ENCODE measurements at regions not wholly inside any gene's neighbourhood (a gene's known extent, or its start where the extent isn't known, plus 50 kb on each side); places are given as distances from the start of the nearest gene placed in this dataset.

GRCh38 chr17:71959154-71959553 lies 161.7 kb upstream of the SOX9 start:
- WGBS: 87% methylated on average over 2 of the region's 2 CpGs
- no peaks in the 10 kb centered on the region for H3K27me3 ChIP-seq (ENCODE audit: control insufficient read depth in 2 of 2, insufficient read depth in 1 of 2, low read length in 1 of 2)
- H3K27ac ChIP-seq (ENCODE audit: low read depth in 1 of 2, low read length in 1 of 2): no peak overlapping the region
- no peaks in the 10 kb centered on the region for H3K4me1 ChIP-seq (ENCODE audit: control insufficient read depth in 2 of 2, insufficient read depth in 2 of 2, low read length in 2 of 2)
- H3K4me3 ChIP-seq (ENCODE audit: low read length in 2 of 2): no peak overlapping the region
- no peaks in the 10 kb centered on the region for H3K36me3 ChIP-seq (ENCODE audit: control insufficient read depth in 2 of 2, insufficient read depth in 2 of 2, low read length in 1 of 2)
- no peak for DNase-seq (ENCODE audit: low read depth in 6 of 9, low spot score in 9 of 9)
- no peaks in the 10 kb centered on the region for H3K9me3 ChIP-seq (ENCODE audit: control insufficient read depth in 2 of 2, insufficient read depth in 1 of 2, low read length in 1 of 2)

- Histone ChIP-seq H3K36me3 (ENCODE audit: control insufficient read depth in 2 of 2, insufficient read depth in 2 of 2, low read length in 1 of 2) (no peaks in the 10 kb centered on the region), H3K4me3 (ENCODE audit: low read length in 2 of 2) (no peak overlapping the region), H3K27ac (ENCODE audit: low read depth in 1 of 2, low read length in 1 of 2) (no peak overlapping the region), H3K4me1 (ENCODE audit: control insufficient read depth in 2 of 2, insufficient read depth in 2 of 2, low read length in 2 of 2) (no peaks in the 10 kb centered on the region), H3K27me3 (ENCODE audit: control insufficient read depth in 2 of 2, insufficient read depth in 1 of 2, low read length in 1 of 2) (no peaks in the 10 kb centered on the region), H3K9me3 (ENCODE audit: control insufficient read depth in 2 of 2, insufficient read depth in 1 of 2, low read length in 1 of 2) (no peaks in the 10 kb centered on the region)
- DNase-seq (ENCODE audit: low read depth in 6 of 9, low spot score in 9 of 9): no peak
Observed at GRCh38 chr17:71963351-71963750, 157.5 kb upstream of the SOX9 start.

- WGBS: 92% methylated on average over 4 of the region's 4 CpGs
- Histone ChIP-seq H3K4me3 (ENCODE audit: low read length in 2 of 2) (no peak overlapping the region), H3K9me3 (ENCODE audit: control insufficient read depth in 2 of 2, insufficient read depth in 1 of 2, low read length in 1 of 2) (no peaks in the 10 kb centered on the region), H3K36me3 (ENCODE audit: control insufficient read depth in 2 of 2, insufficient read depth in 2 of 2, low read length in 1 of 2) (no peaks in the 10 kb centered on the region), H3K27ac (ENCODE audit: low read depth in 1 of 2, low read length in 1 of 2) (no peak overlapping the region), H3K27me3 (ENCODE audit: control insufficient read depth in 2 of 2, insufficient read depth in 1 of 2, low read length in 1 of 2) (no peaks in the 10 kb centered on the region), H3K4me1 (ENCODE audit: control insufficient read depth in 2 of 2, insufficient read depth in 2 of 2, low read length in 2 of 2) (no peaks in the 10 kb centered on the region)
- DNase-seq (ENCODE audit: low read depth in 6 of 9, low spot score in 9 of 9): no peak
Observed at GRCh38 chr17:71963791-71964190, 157.0 kb upstream of the SOX9 start.

GRCh38 chr17:71964559-71964958 lies 156.3 kb upstream of the SOX9 start:
- Histone ChIP-seq H3K4me3 (ENCODE audit: low read length in 2 of 2) (no peak overlapping the region), H3K27me3 (ENCODE audit: control insufficient read depth in 2 of 2, insufficient read depth in 1 of 2, low read length in 1 of 2) (no peaks in the 10 kb centered on the region), H3K36me3 (ENCODE audit: control insufficient read depth in 2 of 2, insufficient read depth in 2 of 2, low read length in 1 of 2) (no peaks in the 10 kb centered on the region), H3K27ac (ENCODE audit: low read depth in 1 of 2, low read length in 1 of 2) (no peak overlapping the region), H3K4me1 (ENCODE audit: control insufficient read depth in 2 of 2, insufficient read depth in 2 of 2, low read length in 2 of 2) (no peaks in the 10 kb centered on the region), H3K9me3 (ENCODE audit: control insufficient read depth in 2 of 2, insufficient read depth in 1 of 2, low read length in 1 of 2) (no peaks in the 10 kb centered on the region)
- DNase-seq (ENCODE audit: low read depth in 6 of 9, low spot score in 9 of 9): no peak
- 80% methylated on average over 2 of the region's 2 CpGs for WGBS

GRCh38 chr17:71966055-71966454 lies 154.8 kb upstream of the SOX9 start:
- H3K27me3 ChIP-seq (ENCODE audit: control insufficient read depth in 2 of 2, insufficient read depth in 1 of 2, low read length in 1 of 2): no peaks in the 10 kb centered on the region
- no peaks in the 10 kb centered on the region for H3K36me3 ChIP-seq (ENCODE audit: control insufficient read depth in 2 of 2, insufficient read depth in 2 of 2, low read length in 1 of 2)
- H3K27ac ChIP-seq (ENCODE audit: low read depth in 1 of 2, low read length in 1 of 2): no peak overlapping the region
- H3K4me3 ChIP-seq (ENCODE audit: low read length in 2 of 2): no peak overlapping the region
- WGBS: 77% methylated on average over 6 of the region's 6 CpGs
- no peaks in the 10 kb centered on the region for H3K9me3 ChIP-seq (ENCODE audit: control insufficient read depth in 2 of 2, insufficient read depth in 1 of 2, low read length in 1 of 2)
- H3K4me1 ChIP-seq (ENCODE audit: control insufficient read depth in 2 of 2, insufficient read depth in 2 of 2, low read length in 2 of 2): no peaks in the 10 kb centered on the region
- no peak for DNase-seq (ENCODE audit: low read depth in 6 of 9, low spot score in 9 of 9)

- Histone ChIP-seq H3K27ac (ENCODE audit: low read depth in 1 of 2, low read length in 1 of 2) (no peak overlapping the region), H3K27me3 (ENCODE audit: control insufficient read depth in 2 of 2, insufficient read depth in 1 of 2, low read length in 1 of 2) (no peaks in the 10 kb centered on the region)
- 89% methylated on average over 13 of the region's 13 CpGs for WGBS
Observed at GRCh38 chr17:71966459-71967313, 154.1 kb upstream of the SOX9 start.

GRCh38 chr17:71969500-71969899 lies 151.3 kb upstream of the SOX9 start:
- H3K9me3 ChIP-seq (ENCODE audit: control insufficient read depth in 2 of 2, insufficient read depth in 1 of 2, low read length in 1 of 2): no peaks in the 10 kb centered on the region
- H3K27ac ChIP-seq (ENCODE audit: low read depth in 1 of 2, low read length in 1 of 2): no peak overlapping the region
- no peaks in the 10 kb centered on the region for H3K36me3 ChIP-seq (ENCODE audit: control insufficient read depth in 2 of 2, insufficient read depth in 2 of 2, low read length in 1 of 2)
- no peak overlapping the region for H3K4me3 ChIP-seq (ENCODE audit: low read length in 2 of 2)
- no peaks in the 10 kb centered on the region for H3K27me3 ChIP-seq (ENCODE audit: control insufficient read depth in 2 of 2, insufficient read depth in 1 of 2, low read length in 1 of 2)
- no peak for DNase-seq (ENCODE audit: low read depth in 6 of 9, low spot score in 9 of 9)
- no peaks in the 10 kb centered on the region for H3K4me1 ChIP-seq (ENCODE audit: control insufficient read depth in 2 of 2, insufficient read depth in 2 of 2, low read length in 2 of 2)

More at GRCh38 chr17:71966459-71967313, 154.1 kb upstream of the SOX9 start:
- no peak for DNase-seq (ENCODE audit: low read depth in 6 of 9, low spot score in 9 of 9)
- H3K4me3 ChIP-seq (ENCODE audit: low read length in 2 of 2): no peak overlapping the region
- no peaks in the 10 kb centered on the region for H3K4me1 ChIP-seq (ENCODE audit: control insufficient read depth in 2 of 2, insufficient read depth in 2 of 2, low read length in 2 of 2)
- H3K9me3 ChIP-seq (ENCODE audit: control insufficient read depth in 2 of 2, insufficient read depth in 1 of 2, low read length in 1 of 2): no peaks in the 10 kb centered on the region
- no peaks in the 10 kb centered on the region for H3K36me3 ChIP-seq (ENCODE audit: control insufficient read depth in 2 of 2, insufficient read depth in 2 of 2, low read length in 1 of 2)

- no peak for DNase-seq (ENCODE audit: low read depth in 6 of 9, low spot score in 9 of 9)
- no peak overlapping the region for H3K27ac ChIP-seq (ENCODE audit: low read depth in 1 of 2, low read length in 1 of 2)
- WGBS: 94% methylated on average over 1 of the region's 1 CpG
Observed at GRCh38 chr17:71970312-71970711, 150.5 kb upstream of the SOX9 start.

GRCh38 chr17:71974051-71974450 lies 146.8 kb upstream of the SOX9 start:
- Histone ChIP-seq H3K4me3 (ENCODE audit: low read length in 2 of 2) (no peak overlapping the region), H3K9me3 (ENCODE audit: control insufficient read depth in 2 of 2, insufficient read depth in 1 of 2, low read length in 1 of 2) (peaks cover 0 to 9% of the 10 kb centered on the region in 2 donors), H3K27ac (ENCODE audit: low read depth in 1 of 2, low read length in 1 of 2) (no peak overlapping the region), H3K36me3 (ENCODE audit: control insufficient read depth in 2 of 2, insufficient read depth in 2 of 2, low read length in 1 of 2) (no peaks in the 10 kb centered on the region), H3K4me1 (ENCODE audit: control insufficient read depth in 2 of 2, insufficient read depth in 2 of 2, low read length in 2 of 2) (no peaks in the 10 kb centered on the region), H3K27me3 (ENCODE audit: control insufficient read depth in 2 of 2, insufficient read depth in 1 of 2, low read length in 1 of 2) (no peaks in the 10 kb centered on the region)
- WGBS: 92% methylated on average over 4 of the region's 4 CpGs
- no peak for DNase-seq (ENCODE audit: low read depth in 6 of 9, low spot score in 9 of 9)

More at GRCh38 chr17:71970312-71970711, 150.5 kb upstream of the SOX9 start:
- no peak overlapping the region for H3K4me3 ChIP-seq (ENCODE audit: low read length in 2 of 2)
- no peaks in the 10 kb centered on the region for H3K27me3 ChIP-seq (ENCODE audit: control insufficient read depth in 2 of 2, insufficient read depth in 1 of 2, low read length in 1 of 2)
- H3K36me3 ChIP-seq (ENCODE audit: control insufficient read depth in 2 of 2, insufficient read depth in 2 of 2, low read length in 1 of 2): no peaks in the 10 kb centered on the region
- peaks cover 0 to 1% of the 10 kb centered on the region in 2 donors for H3K9me3 ChIP-seq (ENCODE audit: control insufficient read depth in 2 of 2, insufficient read depth in 1 of 2, low read length in 1 of 2)
- no peaks in the 10 kb centered on the region for H3K4me1 ChIP-seq (ENCODE audit: control insufficient read depth in 2 of 2, insufficient read depth in 2 of 2, low read length in 2 of 2)
